ENCODE measurements at regions not wholly inside any gene's neighbourhood (a gene's known extent, or its start where the extent isn't known, plus 50 kb on each side); places are given as distances from the start of the nearest gene placed in this dataset.
"Not testable (repeated sequence)": the region's sequence is repeated elsewhere in the genome, so short reads cannot be mapped to it uniquely, and the experiment has no call there.

DNA sequence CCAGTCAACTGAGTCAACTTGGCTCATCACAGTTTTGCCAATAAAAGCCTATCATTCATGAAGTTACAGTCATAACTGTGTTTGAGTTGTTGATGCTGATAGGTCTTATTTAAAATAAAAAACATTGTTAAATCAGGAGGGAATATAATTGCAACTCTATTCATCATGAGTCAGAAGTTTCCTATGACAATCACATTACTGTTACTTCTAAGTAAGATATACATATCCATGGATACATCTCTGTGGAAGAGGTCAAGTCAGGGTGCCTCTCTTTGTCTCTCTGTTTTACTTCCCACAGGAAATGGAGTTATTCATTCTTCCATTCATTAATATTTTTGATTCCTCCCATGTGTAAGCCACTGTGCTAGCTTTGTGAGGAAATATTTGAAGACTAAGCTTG, 2015.4 kb upstream of the WWC1 start:
- H3K4me3 Mint-ChIP-seq = no peak overlapping the region
- H3K9me3 Mint-ChIP-seq = peaks cover 25% of the 10 kb centered on the region
- ChIA-PET POLR2A (no interaction called here), CTCF (no interaction called here)
- H3K27me3 Mint-ChIP-seq = no peaks in the 10 kb centered on the region
- H3K27ac Mint-ChIP-seq = no peak overlapping the region
- intact Hi-C loops (cut with micrococcal nuclease) = no loop called here
- DNase-seq = no peak
- H3K4me1 Mint-ChIP-seq (ENCODE audit: low read depth) = no peaks in the 10 kb centered on the region
- H3K36me3 Mint-ChIP-seq = no peaks in the 10 kb centered on the region

GRCh38 chr5:166279828-166280227, 2011.6 kb upstream of the WWC1 start:
- no peak for DNase-seq
- Mint-ChIP-seq H3K27ac (no peak overlapping the region), H3K9me3 (peaks cover 16% of the 10 kb centered on the region), H3K4me1 (ENCODE audit: low read depth) (no peaks in the 10 kb centered on the region), H3K27me3 (no peaks in the 10 kb centered on the region), H3K4me3 (no peak overlapping the region), H3K36me3 (no peaks in the 10 kb centered on the region)
- intact Hi-C loops (cut with micrococcal nuclease) = no loop called here
- POLR2A ChIA-PET = no interaction called here
- CTCF ChIA-PET = no interaction called here

GRCh38 chr5:166281433-166281832, 2010.0 kb upstream of the WWC1 start:
- Mint-ChIP-seq H3K4me3 (no peak overlapping the region), H3K4me1 (ENCODE audit: low read depth) (no peaks in the 10 kb centered on the region), H3K27ac (no peak overlapping the region), H3K36me3 (no peaks in the 10 kb centered on the region), H3K27me3 (no peaks in the 10 kb centered on the region), H3K9me3 (peaks cover 16% of the 10 kb centered on the region)
- intact Hi-C loops (cut with micrococcal nuclease) = no loop called here
- ChIA-PET POLR2A (no interaction called here), CTCF (no interaction called here)
- DNase-seq = no peak

DNA sequence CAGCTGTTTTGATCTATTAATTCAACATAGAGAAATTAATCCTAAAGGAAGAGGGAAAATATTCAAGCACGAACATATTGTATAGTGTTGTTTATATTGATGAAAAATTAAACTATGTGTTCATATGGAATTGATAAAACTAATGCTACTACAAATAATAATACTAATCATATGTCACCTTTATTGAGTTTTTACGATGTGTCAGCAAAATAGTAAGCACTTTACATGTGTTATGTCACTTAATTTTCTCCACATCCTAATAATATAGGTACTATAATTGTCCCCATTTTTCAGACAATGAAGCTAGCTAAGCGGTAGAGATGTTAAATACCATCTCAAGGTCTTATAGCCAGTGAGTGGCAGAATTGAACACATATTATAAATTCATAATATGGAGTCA, 2008.5 kb upstream of the WWC1 start:
- Mint-ChIP-seq H3K4me1 (ENCODE audit: low read depth) (no peaks in the 10 kb centered on the region), H3K27ac (no peak overlapping the region), H3K27me3 (no peaks in the 10 kb centered on the region), H3K36me3 (no peaks in the 10 kb centered on the region), H3K9me3 (peaks cover 16% of the 10 kb centered on the region), H3K4me3 (no peak overlapping the region)
- ChIA-PET CTCF (no interaction called here), POLR2A (no interaction called here)
- intact Hi-C loops (cut with micrococcal nuclease) = no loop called here
- DNase-seq = no peak

DNA sequence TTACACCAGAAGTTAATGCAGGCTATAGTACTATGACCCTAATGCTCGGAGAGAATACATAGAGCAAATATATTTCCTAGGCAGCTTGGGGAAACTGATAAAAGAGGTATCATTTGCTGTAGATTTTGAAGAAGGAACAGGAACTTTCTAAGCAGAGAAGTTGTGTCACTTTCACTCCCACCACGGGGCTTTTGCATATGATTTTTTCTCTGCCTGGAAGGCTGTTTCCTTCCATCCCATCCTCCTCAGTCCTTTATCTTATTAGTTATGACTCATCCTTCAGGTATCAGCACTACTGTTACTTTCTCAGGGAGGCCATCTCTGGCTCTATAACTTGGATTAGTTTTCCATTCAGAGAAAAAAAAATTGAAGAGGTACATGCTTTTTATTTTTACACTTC, 2006.1 kb upstream of the WWC1 start:
- ChIA-PET POLR2A (no interaction called here), CTCF (no interaction called here)
- H3K9me3 Mint-ChIP-seq = peaks cover 14% of the 10 kb centered on the region

GRCh38 chr5:166286832-166287231, 2004.6 kb upstream of the WWC1 start:
- POLR2A ChIA-PET = interaction anchor here (0.6 kb wide), 1 partner anchor 88 kb away, joined by 3 read pairs; no protein-coding TSS in a partner anchor
- CTCF ChIA-PET = no interaction called here
- Mint-ChIP-seq H3K27ac (no peak overlapping the region), H3K4me1 (ENCODE audit: low read depth) (no peaks in the 10 kb centered on the region), H3K36me3 (no peaks in the 10 kb centered on the region), H3K27me3 (no peaks in the 10 kb centered on the region), H3K4me3 (no peak overlapping the region), H3K9me3 (peaks cover 15% of the 10 kb centered on the region)
- no peak for DNase-seq
- intact Hi-C loops (cut with micrococcal nuclease) = no loop called here

More for the DNA sequence above, 2006.1 kb upstream of the WWC1 start:
- intact Hi-C loops (cut with micrococcal nuclease) = no loop called here
- Mint-ChIP-seq H3K4me3 (no peak overlapping the region), H3K4me1 (ENCODE audit: low read depth) (no peaks in the 10 kb centered on the region), H3K27me3 (no peaks in the 10 kb centered on the region), H3K27ac (no peak overlapping the region), H3K36me3 (no peaks in the 10 kb centered on the region)
- no peak for DNase-seq

DNA sequence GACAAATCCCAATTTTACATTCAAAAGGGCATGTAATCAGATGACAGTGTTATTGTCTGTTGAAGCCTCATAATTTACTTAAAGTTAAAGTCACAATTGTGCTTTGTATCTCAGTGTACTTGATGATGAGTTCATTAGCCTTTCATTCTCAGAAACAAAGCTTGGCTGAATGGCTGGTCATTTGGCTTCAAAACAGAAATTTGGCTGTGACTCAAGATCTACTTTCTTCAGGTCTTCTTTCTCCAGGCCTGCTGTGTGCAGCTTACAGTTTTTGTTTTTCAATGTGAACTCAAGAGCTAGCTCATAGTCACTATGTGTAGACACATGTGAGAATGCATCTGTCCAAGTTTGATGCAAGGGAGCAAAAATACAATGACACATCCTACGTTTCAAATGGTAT, 2003.6 kb upstream of the WWC1 start:
- no peak overlapping the region for H3K27ac Mint-ChIP-seq
- no peak overlapping the region for H3K4me3 Mint-ChIP-seq
- no peaks in the 10 kb centered on the region for H3K4me1 Mint-ChIP-seq (ENCODE audit: low read depth)
- ChIA-PET POLR2A (no interaction called here), CTCF (no interaction called here)
- peaks cover 12% of the 10 kb centered on the region for H3K9me3 Mint-ChIP-seq
- no peaks in the 10 kb centered on the region for H3K36me3 Mint-ChIP-seq
- no peaks in the 10 kb centered on the region for H3K27me3 Mint-ChIP-seq
- no peak for DNase-seq
- intact Hi-C loops (cut with micrococcal nuclease) = no loop called here

DNA sequence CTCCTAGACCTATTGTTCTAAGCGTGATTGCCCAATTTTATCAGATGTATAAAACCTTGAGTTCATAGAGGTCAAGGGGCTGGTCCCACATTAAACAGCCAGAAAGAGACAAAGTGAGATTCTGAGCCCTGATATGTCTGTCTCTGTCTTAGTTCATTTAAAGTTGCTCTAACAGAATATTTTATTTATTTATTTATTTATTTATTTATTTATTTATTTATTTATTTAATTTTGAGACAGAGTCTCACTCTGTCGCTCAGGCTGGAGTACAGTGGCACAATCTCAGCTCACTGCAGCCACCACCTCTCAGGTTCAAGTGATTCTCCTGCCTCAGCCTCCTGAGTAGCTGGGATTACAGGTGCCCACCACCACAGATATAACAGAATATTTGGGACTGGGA, 1999.6 kb upstream of the WWC1 start:
- peaks cover 12% of the 10 kb centered on the region for H3K9me3 Mint-ChIP-seq
- H3K36me3 Mint-ChIP-seq; H3K27me3 Mint-ChIP-seq; H3K4me3 Mint-ChIP-seq; POLR2A ChIA-PET; H3K27ac Mint-ChIP-seq; DNase-seq; H3K4me1 Mint-ChIP-seq (ENCODE audit: low read depth); intact Hi-C loops (cut with micrococcal nuclease); CTCF ChIA-PET: not testable (repeated sequence)

GRCh38 chr5:166293892-166294291, 1997.6 kb upstream of the WWC1 start:
- H3K4me1 Mint-ChIP-seq (ENCODE audit: low read depth) = no peaks in the 10 kb centered on the region
- H3K36me3 Mint-ChIP-seq = no peaks in the 10 kb centered on the region
- H3K9me3 Mint-ChIP-seq = peaks cover 10% of the 10 kb centered on the region
- POLR2A ChIA-PET = no interaction called here
- intact Hi-C loops (cut with micrococcal nuclease) = no loop called here
- H3K4me3 Mint-ChIP-seq = no peak overlapping the region
- DNase-seq = no peak
- no peaks in the 10 kb centered on the region for H3K27me3 Mint-ChIP-seq
- CTCF ChIA-PET = no interaction called here
- no peak overlapping the region for H3K27ac Mint-ChIP-seq

DNA sequence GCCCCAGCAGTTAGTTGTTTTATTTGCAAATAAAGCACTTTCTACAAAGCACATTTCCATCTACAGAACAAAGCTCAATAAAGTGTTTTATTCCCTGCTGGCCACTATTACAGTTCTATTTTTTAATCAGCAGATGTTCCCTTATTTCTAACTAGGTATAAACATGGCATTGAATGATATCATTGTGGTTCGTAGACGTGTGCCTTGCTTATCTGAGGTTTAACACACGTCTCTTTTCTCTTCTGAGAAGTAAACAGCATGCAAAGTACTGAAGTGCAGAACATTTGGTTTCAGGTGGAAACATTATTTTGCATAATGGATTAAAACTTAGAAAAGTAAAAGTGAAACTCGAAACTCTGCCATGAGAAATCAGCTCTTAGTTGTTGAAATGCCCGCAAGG, 1989.3 kb upstream of the WWC1 start:
- Mint-ChIP-seq H3K36me3 (no peaks in the 10 kb centered on the region), H3K9me3 (peaks cover 12% of the 10 kb centered on the region), H3K4me3 (no peak overlapping the region), H3K27ac (no peak overlapping the region), H3K4me1 (ENCODE audit: low read depth) (no peaks in the 10 kb centered on the region), H3K27me3 (no peaks in the 10 kb centered on the region)
- ChIA-PET POLR2A (no interaction called here), CTCF (no interaction called here)
- intact Hi-C loops (cut with micrococcal nuclease) = no loop called here
- DNase-seq = no peak

DNA sequence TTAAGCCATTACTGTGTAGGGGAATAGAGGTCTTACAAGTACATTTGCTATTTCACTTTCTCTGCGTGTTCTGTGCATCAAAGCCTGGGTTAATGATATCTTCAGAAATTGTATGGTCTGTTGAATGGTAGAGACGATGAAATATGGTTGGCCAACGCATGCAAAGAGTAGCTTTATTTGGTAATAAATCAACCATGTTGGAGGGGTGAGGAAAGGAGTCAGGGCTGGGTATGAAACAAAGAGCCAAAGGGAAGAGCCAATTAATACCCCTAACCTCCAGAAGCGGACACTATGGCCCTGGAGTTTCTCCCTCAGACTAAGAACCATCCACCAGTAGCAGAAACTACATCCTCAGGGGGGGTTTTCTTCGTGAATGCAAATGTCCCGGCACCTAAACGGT, 1974.0 kb upstream of the WWC1 start:
- Mint-ChIP-seq H3K27me3 (no peaks in the 10 kb centered on the region), H3K27ac (no peak overlapping the region), H3K4me1 (ENCODE audit: low read depth) (no peaks in the 10 kb centered on the region), H3K9me3 (peaks cover 2% of the 10 kb centered on the region), H3K36me3 (no peaks in the 10 kb centered on the region), H3K4me3 (no peak overlapping the region)
- ChIA-PET CTCF (no interaction called here), POLR2A (no interaction called here)
- intact Hi-C loops (cut with micrococcal nuclease) = no loop called here
- DNase-seq = no peak

DNA sequence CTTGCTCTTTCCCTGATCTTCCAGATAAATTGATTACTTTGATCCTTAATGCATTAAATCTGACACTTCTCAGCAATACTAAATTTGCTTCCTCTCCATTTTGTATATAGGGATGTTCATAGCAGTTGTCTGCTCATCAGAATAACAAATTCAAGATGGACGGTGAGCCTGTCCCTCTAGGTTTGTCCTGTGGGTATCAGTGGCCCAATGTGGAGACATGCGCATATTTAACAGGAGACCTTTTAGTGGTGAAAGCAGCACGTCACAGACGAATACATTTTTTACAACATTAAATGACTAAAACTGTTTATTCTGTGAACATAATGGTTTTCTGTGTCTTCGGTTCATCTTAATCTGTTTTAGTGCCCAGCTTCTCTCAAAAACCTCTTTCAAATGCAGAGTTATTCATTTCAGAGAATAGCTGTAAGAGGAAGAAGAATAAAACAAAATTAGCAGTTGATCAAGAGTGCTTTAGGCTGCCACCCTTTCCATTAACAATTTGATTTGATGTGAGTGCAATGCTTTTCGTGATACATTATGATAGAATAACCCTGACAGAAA, 1970.4 kb upstream of the WWC1 start:
- Mint-ChIP-seq H3K27me3 (no peaks in the 10 kb centered on the region), H3K4me1 (ENCODE audit: low read depth) (no peaks in the 10 kb centered on the region), H3K27ac (no peak overlapping the region), H3K4me3 (no peak overlapping the region), H3K9me3 (no peaks in the 10 kb centered on the region), H3K36me3 (no peaks in the 10 kb centered on the region)
- intact Hi-C loops (cut with micrococcal nuclease) = no loop called here
- ChIA-PET CTCF (no interaction called here), POLR2A (no interaction called here)
- DNase-seq = no peak

GRCh38 chr5:166324372-166324771, 1967.1 kb upstream of the WWC1 start:
- intact Hi-C loops (cut with micrococcal nuclease) = no loop called here
- peaks cover 2% of the 10 kb centered on the region for H3K9me3 Mint-ChIP-seq
- H3K4me1 Mint-ChIP-seq (ENCODE audit: low read depth) = no peaks in the 10 kb centered on the region
- H3K27ac Mint-ChIP-seq = no peak overlapping the region
- no peaks in the 10 kb centered on the region for H3K36me3 Mint-ChIP-seq
- ChIA-PET CTCF (no interaction called here), POLR2A (no interaction called here)
- H3K27me3 Mint-ChIP-seq = no peaks in the 10 kb centered on the region
- DNase-seq = no peak
- H3K4me3 Mint-ChIP-seq = no peak overlapping the region
